Natural killer cell (primary cell): ENCODE measurements at regions not wholly inside any gene's neighbourhood (a gene's known extent, or its start where the extent isn't known, plus 50 kb on each side); places are given as distances from the start of the nearest gene placed in this dataset.

Source experiments
- ATAC-seq, 3 donors: fragments of 150-1000 bp in 2 of 3; fragments of 200-7000 bp in 1 of 3; cut with Tn5 transposase; 1 replicate in 1 of 3; 2 replicates in 2 of 3; pipeline ENCODE4 v1.10.0; 2021; ENCODE audit warnings: mild to moderate bottlenecking in 2 of 3, moderate library complexity in 2 of 3
- DNase-seq, 2 donors: peaks; one replicate each; pipeline versions ENCODE4 v3.0.0 to v3.0.0-alpha.2; 2013 to 2021; ENCODE audit warnings: mixed read lengths in 1 of 2
- H3K27ac ChIP-seq: one replicate; pipeline ENCODE4 v1.5.1; 2013; ENCODE audit warnings: mild to moderate bottlenecking, low read length
- H3K27me3 ChIP-seq: one replicate; pipeline ENCODE4 v1.6.1; 2013; ENCODE audit warnings: low read length; ENCODE audit not compliant: control insufficient read depth, insufficient read depth
- H3K36me3 ChIP-seq: one replicate; pipeline ENCODE4 v1.6.1; 2013; ENCODE audit warnings: low read length; ENCODE audit not compliant: control insufficient read depth, insufficient read depth
- H3K4me1 ChIP-seq: one replicate; pipeline ENCODE4 v1.6.1; 2013; ENCODE audit warnings: low read length; ENCODE audit not compliant: control insufficient read depth, insufficient read depth
- H3K4me3 ChIP-seq: one replicate; pipeline ENCODE4 v1.5.1; 2013; ENCODE audit warnings: low read length
- H3K9me3 ChIP-seq: one replicate; pipeline ENCODE4 v1.6.1; 2013; ENCODE audit warnings: low read length; ENCODE audit not compliant: control insufficient read depth, insufficient read depth
- H3K27ac Mint-ChIP-seq, 2 donors: one replicate each; pipeline ENCODE4 v1.8.0; 2022; ENCODE audit warnings: mild to moderate bottlenecking in 2 of 2, mixed read lengths in 2 of 2, moderate library complexity in 1 of 2
- H3K27me3 Mint-ChIP-seq, 2 donors: one replicate each; pipeline ENCODE4 v1.8.0; 2022; ENCODE audit warnings: low read depth in 2 of 2, mixed read lengths in 2 of 2
- H3K36me3 Mint-ChIP-seq: one replicate; pipeline ENCODE4 v1.8.0; 2022; ENCODE audit warnings: mixed read lengths
- H3K4me1 Mint-ChIP-seq, 2 donors: one replicate each; pipeline ENCODE4 v1.8.0; 2022; ENCODE audit warnings: mixed read lengths in 2 of 2
- H3K4me3 Mint-ChIP-seq: one replicate; pipeline ENCODE4 v1.8.0; 2022; ENCODE audit warnings: mild to moderate bottlenecking, moderate library complexity, mixed read lengths
- H3K9me3 Mint-ChIP-seq, 2 donors: one replicate each; pipeline ENCODE4 v1.8.0; 2022; ENCODE audit warnings: mixed read lengths in 2 of 2
- CTCF ChIP-seq: fragments of 200-600 bp; IDR thresholded peaks from one replicate; pipeline ENCODE4 v1.8.0; 2022; ENCODE audit warnings: antibody characterized with exemption
- WGBS: methylation state at CpG from one replicate; pipeline ENCODE4 v1.1.7; 2013; ENCODE audit warnings: missing lambda C conversion rate; ENCODE audit not compliant: insufficient coverage; 5-methylcytosine and 5-hydroxymethylcytosine counted together
- intact Hi-C: fragments of 100-400 bp; cut with micrococcal nuclease; formaldehyde crosslinking; loops from one replicate; pipeline ENCODE4 v1.14.2; 2022

- DNase-seq, result no peak
- no peaks in the 10 kb centered on the region for H3K4me1 ChIP-seq
- no peak overlapping the region for H3K27ac ChIP-seq
- Mint-ChIP-seq H3K4me3 (no peak overlapping the region), H3K4me1 (no peaks in the 10 kb centered on the region), H3K36me3 (no peaks in the 10 kb centered on the region), H3K27me3 (no peaks in the 10 kb centered on the region), H3K27ac (no peak overlapping the region), H3K9me3 (peaks cover 6 to 8% of the 10 kb centered on the region in 2 donors)
- intact Hi-C loops, result no loop called here
- no peak overlapping the region for H3K4me3 ChIP-seq
- 100% methylated on average over 3 of the region's 3 CpGs for WGBS
- no peak for TF ChIP-seq CTCF
- H3K36me3 ChIP-seq, result no peaks in the 10 kb centered on the region
- ATAC-seq, result no peak
- no peaks in the 10 kb centered on the region for H3K27me3 ChIP-seq
- no peaks in the 10 kb centered on the region for H3K9me3 ChIP-seq
These were observed 78.1 kb upstream of the MAST4 start for GRCh38 chr5:66518052-66518451.

GRCh38 chr5:66518753-66519152 is 77.4 kb upstream of the MAST4 start:
- peaks cover 6 to 8% of the 10 kb centered on the region in 2 donors for H3K9me3 Mint-ChIP-seq
- intact Hi-C loops, result no loop called here
- Histone ChIP-seq H3K4me1 (no peaks in the 10 kb centered on the region), H3K27me3 (no peaks in the 10 kb centered on the region), H3K36me3 (no peaks in the 10 kb centered on the region), H3K4me3 (no peak overlapping the region), H3K9me3 (no peaks in the 10 kb centered on the region), H3K27ac (no peak overlapping the region)
- H3K4me3 Mint-ChIP-seq, result no peak overlapping the region
- no peaks in the 10 kb centered on the region for H3K27me3 Mint-ChIP-seq
- no peak overlapping the region for H3K27ac Mint-ChIP-seq
- no peaks in the 10 kb centered on the region for H3K36me3 Mint-ChIP-seq
- H3K4me1 Mint-ChIP-seq, result no peaks in the 10 kb centered on the region
- 84% methylated on average over 3 of the region's 4 CpGs for WGBS
- TF ChIP-seq CTCF, result no peak
- ATAC-seq (no peak), DNase-seq (no peak)

- H3K27ac Mint-ChIP-seq, result no peak overlapping the region
- no peak for TF ChIP-seq CTCF
- H3K36me3 Mint-ChIP-seq, result no peaks in the 10 kb centered on the region
- Histone ChIP-seq H3K36me3 (no peaks in the 10 kb centered on the region), H3K27ac (no peak overlapping the region), H3K9me3 (no peaks in the 10 kb centered on the region), H3K4me3 (no peak overlapping the region), H3K27me3 (no peaks in the 10 kb centered on the region), H3K4me1 (no peaks in the 10 kb centered on the region)
- no peak for ATAC-seq
- DNase-seq, result no peak
- no CpG with 5 or more reads among the region's 1 CpG for WGBS
- intact Hi-C loops, result no loop called here
- no peaks in the 10 kb centered on the region for H3K27me3 Mint-ChIP-seq
- peaks cover 6 to 7% of the 10 kb centered on the region in 2 donors for H3K9me3 Mint-ChIP-seq
- H3K4me1 Mint-ChIP-seq, result no peaks in the 10 kb centered on the region
- no peak overlapping the region for H3K4me3 Mint-ChIP-seq
These were observed 76.6 kb upstream of the MAST4 start for GRCh38 chr5:66519626-66520025.

GRCh38 chr5:66520854-66521253 is 75.3 kb upstream of the MAST4 start:
- Mint-ChIP-seq H3K36me3 (no peaks in the 10 kb centered on the region), H3K27ac (no peak overlapping the region), H3K27me3 (no peaks in the 10 kb centered on the region), H3K9me3 (peaks cover 5 to 6% of the 10 kb centered on the region in 2 donors), H3K4me1 (no peaks in the 10 kb centered on the region), H3K4me3 (no peak overlapping the region)
- Histone ChIP-seq H3K4me3 (no peak overlapping the region), H3K9me3 (no peaks in the 10 kb centered on the region), H3K27ac (no peak overlapping the region), H3K36me3 (no peaks in the 10 kb centered on the region), H3K27me3 (no peaks in the 10 kb centered on the region), H3K4me1 (no peaks in the 10 kb centered on the region)
- no peak for TF ChIP-seq CTCF
- intact Hi-C loops, result no loop called here
- ATAC-seq, result no peak
- DNase-seq, result no peak
